HEK293T (cell line): ENCODE measurements at regions not wholly inside any gene's neighbourhood (a gene's known extent, or its start where the extent isn't known, plus 50 kb on each side); places are given as distances from the start of the nearest gene placed in this dataset.

ENCODE experiments used
- ARNT ChIP-seq: fragments of 450-650 bp; IDR thresholded peaks from 2 replicates; pipeline ENCODE4 v1.6.1; 2017; ENCODE audit warnings: mild to moderate bottlenecking
- BHLHE40 ChIP-seq: fragments of 450-650 bp; IDR thresholded peaks from 2 replicates; pipeline ENCODE4 v1.6.1; 2016; ENCODE audit warnings: mild to moderate bottlenecking, moderate library complexity, borderline replicate concordance
- CTBP1 ChIP-seq: fragments of 450-650 bp; IDR thresholded peaks from 2 replicates; pipeline ENCODE4 v1.6.1; 2016; ENCODE audit warnings: borderline replicate concordance
- ELF4 ChIP-seq: fragments of 450-650 bp; IDR thresholded peaks from 2 replicates; pipeline ENCODE4 v1.6.1; 2017; ENCODE audit warnings: antibody characterized with exemption
- FOXA1 ChIP-seq: fragments of 450-650 bp; IDR thresholded peaks from 2 replicates; pipeline ENCODE4 v1.6.1; 2016; ENCODE audit warnings: mild to moderate bottlenecking
- FOXK2 ChIP-seq: fragments of 450-650 bp; IDR thresholded peaks from 2 replicates; pipeline ENCODE4 v1.6.1; 2016; ENCODE audit warnings: mild to moderate bottlenecking
- FOXM1 ChIP-seq: fragments of 450-650 bp; IDR thresholded peaks from 2 replicates; pipeline ENCODE4 v1.6.1; 2017; ENCODE audit warnings: mild to moderate bottlenecking, borderline replicate concordance
- HDGF ChIP-seq: fragments of 450-650 bp; IDR thresholded peaks from 2 replicates; pipeline ENCODE4 v1.6.1; 2017; ENCODE audit warnings: antibody characterized with exemption, borderline replicate concordance
- L3MBTL2 ChIP-seq: fragments of 450-650 bp; conservative IDR thresholded peaks from 2 replicates; pipeline ENCODE4 v1.6.1; 2016; ENCODE audit warnings: mild to moderate bottlenecking
- SP1 ChIP-seq: fragments of 450-650 bp; IDR thresholded peaks from 2 replicates; pipeline ENCODE4 v1.6.1; 2017
- SUZ12 ChIP-seq: fragments of 450-650 bp; IDR thresholded peaks from 2 replicates; pipeline ENCODE4 v1.6.1; 2016; ENCODE audit warnings: mild to moderate bottlenecking
- TARDBP ChIP-seq: fragments of 450-650 bp; IDR thresholded peaks from 2 replicates; pipeline ENCODE4 v1.6.1; 2016
- ZNF384 ChIP-seq: fragments of 450-650 bp; IDR thresholded peaks from 2 replicates; pipeline ENCODE4 v1.6.1; 2016
- TF ChIP-seq, protein P1 (sequence below): fragments of 450-650 bp; IDR thresholded peaks from 2 replicates; pipeline ENCODE4 v1.6.1; 2016

DNA sequence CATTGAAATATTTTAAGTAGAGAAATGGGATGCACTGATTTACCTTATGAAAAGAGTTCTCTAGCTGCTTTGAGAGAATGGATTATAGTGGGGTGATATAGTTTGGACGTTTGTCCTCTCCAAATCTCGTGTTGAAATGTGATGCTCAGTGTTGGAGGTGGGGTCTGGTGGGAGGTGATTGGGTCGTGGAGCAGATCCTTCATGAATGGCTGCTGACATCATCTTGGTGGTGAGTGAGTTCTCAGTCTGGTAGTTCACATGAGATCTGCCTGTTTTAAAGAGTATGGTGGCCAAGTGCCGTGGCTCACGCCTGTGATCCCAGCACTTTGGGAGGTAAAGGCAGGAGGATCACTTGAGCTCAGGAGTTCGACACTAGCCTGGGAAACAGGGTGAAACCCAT lies 58.7 kb upstream of the SH3RF3 start:
- TF ChIP-seq SUZ12 (no peak), SP1 (no peak), ARNT (no peak), CTBP1 (no peak), FOXM1 (no peak), TARDBP (no peak), ELF4 (no peak), BHLHE40 (no peak), FOXA1 (no peak), L3MBTL2 (no peak), FOXK2 (no peak), ZNF384 (no peak), HDGF (no peak)
- TF ChIP-seq, protein P1, sequence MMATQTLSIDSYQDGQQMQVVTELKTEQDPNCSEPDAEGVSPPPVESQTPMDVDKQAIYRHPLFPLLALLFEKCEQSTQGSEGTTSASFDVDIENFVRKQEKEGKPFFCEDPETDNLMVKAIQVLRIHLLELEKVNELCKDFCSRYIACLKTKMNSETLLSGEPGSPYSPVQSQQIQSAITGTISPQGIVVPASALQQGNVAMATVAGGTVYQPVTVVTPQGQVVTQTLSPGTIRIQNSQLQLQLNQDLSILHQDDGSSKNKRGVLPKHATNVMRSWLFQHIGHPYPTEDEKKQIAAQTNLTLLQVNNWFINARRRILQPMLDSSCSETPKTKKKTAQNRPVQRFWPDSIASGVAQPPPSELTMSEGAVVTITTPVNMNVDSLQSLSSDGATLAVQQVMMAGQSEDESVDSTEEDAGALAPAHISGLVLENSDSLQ = no peak
